RPMI7951 (cell line): ENCODE measurements at regions not wholly inside any gene's neighbourhood (a gene's known extent, or its start where the extent isn't known, plus 50 kb on each side); places are given as distances from the start of the nearest gene placed in this dataset.

Experiments
- DNase-seq: peaks from one replicate; pipeline ENCODE4 v3.0.0-alpha.2; 2012; ENCODE audit warnings: low read depth

GRCh38 chr5:58071566-58071965 is 388.3 kb downstream of the PLK2 start:
- no peak for DNase-seq

- no peak for DNase-seq
Measured at GRCh38 chr5:58069846-58070245, 390.0 kb downstream of the PLK2 start.

- no peak for DNase-seq
Measured at GRCh38 chr5:58069016-58069705, 390.7 kb downstream of the PLK2 start.

GRCh38 chr5:58066557-58066956 is 393.3 kb downstream of the PLK2 start:
- DNase-seq, result no peak

- no peak for DNase-seq
Measured at GRCh38 chr5:58066076-58066475, 393.8 kb downstream of the PLK2 start.

GRCh38 chr5:58064801-58065200 is 395.1 kb downstream of the PLK2 start:
- DNase-seq, result peak; percentile 55

GRCh38 chr5:58060996-58061395 is 398.9 kb downstream of the PLK2 start:
- peak; percentile 9 for DNase-seq

GRCh38 chr5:58057324-58057723 is 402.6 kb downstream of the PLK2 start:
- no peak for DNase-seq

- DNase-seq, result peak; percentile 57
Measured at GRCh38 chr5:58056546-58056945, 403.3 kb downstream of the PLK2 start.

- no peak for DNase-seq
Measured at GRCh38 chr5:58054018-58054417, 405.9 kb downstream of the PLK2 start.

- no peak for DNase-seq
Measured at GRCh38 chr5:58048954-58049353, 410.9 kb downstream of the PLK2 start.

- DNase-seq, result no peak
Measured at GRCh38 chr5:58048185-58048925, 411.5 kb downstream of the PLK2 start.

GRCh38 chr5:58046371-58046770 is 413.5 kb downstream of the PLK2 start:
- no peak for DNase-seq

GRCh38 chr5:58044166-58044565 is 415.7 kb downstream of the PLK2 start:
- no peak for DNase-seq

- no peak for DNase-seq
Measured at GRCh38 chr5:58043032-58043945, 416.6 kb downstream of the PLK2 start.

- no peak for DNase-seq
Measured at GRCh38 chr5:58041884-58042283, 418.0 kb downstream of the PLK2 start.

- DNase-seq, result no peak
Measured at GRCh38 chr5:58040846-58041245, 419.0 kb downstream of the PLK2 start.

- no peak for DNase-seq
Measured at GRCh38 chr5:58040044-58040443, 419.8 kb downstream of the PLK2 start.

GRCh38 chr5:58037899-58038298 is 422.0 kb downstream of the PLK2 start:
- DNase-seq, result no peak

GRCh38 chr5:58025809-58026208 is 434.1 kb downstream of the PLK2 start:
- DNase-seq, result no peak

GRCh38 chr5:58024151-58024550 is 435.7 kb downstream of the PLK2 start:
- no peak for DNase-seq

- DNase-seq, result peak; percentile 2
Measured at GRCh38 chr5:58022055-58022454, 437.8 kb downstream of the PLK2 start.
